CD4-positive, CD25-positive, alpha-beta regulatory T cell (primary cell): ENCODE measurements at regions not wholly inside any gene's neighbourhood (a gene's known extent, or its start where the extent isn't known, plus 50 kb on each side); places are given as distances from the start of the nearest gene placed in this dataset.
"Not testable (repeated sequence)": the region's sequence is repeated elsewhere in the genome, so short reads cannot be mapped to it uniquely, and the experiment has no call there.

Experiments used
- ATAC-seq, 2 donors: fragments of 150-1000 bp; cut with Tn5 transposase; one replicate each; pipeline ENCODE4 v1.10.0; 2021; ENCODE audit warnings: low read depth in 2 of 2, moderate number of reproducible peaks in 2 of 2, moderate library complexity in 1 of 2
- DNase-seq, 3 donors: peaks; one replicate each; pipeline versions ENCODE4 v3.0.0 to v3.0.0-alpha.2; 2012 to 2022; ENCODE audit warnings: mixed read lengths in 1 of 3
- H3K27ac ChIP-seq: one replicate; pipeline ENCODE4 v1.7.0; 2013; ENCODE audit warnings: mild to moderate bottlenecking, low read length; ENCODE audit not compliant: insufficient read depth, poor library complexity, severe bottlenecking
- H3K27me3 ChIP-seq: one replicate; pipeline ENCODE4 v1.7.0; 2013; ENCODE audit warnings: low read length; ENCODE audit not compliant: control insufficient read depth, insufficient read depth
- H3K36me3 ChIP-seq: one replicate; pipeline ENCODE4 v1.7.0; 2013; ENCODE audit warnings: mild to moderate bottlenecking, low read length, moderate library complexity; ENCODE audit not compliant: control insufficient read depth, insufficient read depth
- H3K4me1 ChIP-seq: 2 replicates; pipeline ENCODE4 v1.7.0; 2013; ENCODE audit warnings: mild to moderate bottlenecking, low read length; ENCODE audit not compliant: insufficient read depth, control insufficient read depth, poor library complexity, severe bottlenecking
- H3K4me3 ChIP-seq: one replicate; pipeline ENCODE4 v1.7.0; 2013; ENCODE audit warnings: low read depth, mild to moderate bottlenecking, low read length, moderate library complexity
- H3K9me3 ChIP-seq, 2 experiments: 1 replicate in 1 of 2; 2 replicates in 1 of 2; pipeline ENCODE4 v1.7.0; 2013; ENCODE audit warnings: low read length in 2 of 2, mild to moderate bottlenecking in 1 of 2, moderate library complexity in 1 of 2; ENCODE audit not compliant: control insufficient read depth in 2 of 2
- H3K27ac Mint-ChIP-seq, 3 donors: one replicate each; pipeline ENCODE4 v1.8.0; 2020 to 2022; ENCODE audit warnings: mild to moderate bottlenecking in 3 of 3, mixed read lengths in 3 of 3, moderate library complexity in 2 of 3
- H3K27me3 Mint-ChIP-seq: one replicate; pipeline ENCODE4 v1.8.0; 2022; ENCODE audit warnings: mild to moderate bottlenecking, mixed read lengths
- H3K36me3 Mint-ChIP-seq: one replicate; pipeline ENCODE4 v1.8.0; 2020; ENCODE audit warnings: mixed read lengths
- H3K4me1 Mint-ChIP-seq, 4 donors: one replicate each; pipeline ENCODE4 v1.8.0; 2020 to 2022; ENCODE audit warnings: mixed read lengths in 4 of 4, mild to moderate bottlenecking in 1 of 4
- H3K4me3 Mint-ChIP-seq, 4 donors: one replicate each; pipeline ENCODE4 v1.8.0; 2020 to 2022; ENCODE audit warnings: mild to moderate bottlenecking in 4 of 4, mixed read lengths in 4 of 4, moderate library complexity in 3 of 4
- H3K9me3 Mint-ChIP-seq, 7 donors: one replicate each; pipeline ENCODE4 v1.8.0; 2020 to 2022; ENCODE audit warnings: mixed read lengths in 7 of 7, mild to moderate bottlenecking in 3 of 7, moderate library complexity in 2 of 7

GRCh38 chr12:124669271-124669721, 101.9 kb upstream of the NCOR2 start:
- not testable (repeated sequence) for H3K27ac Mint-ChIP-seq, H3K36me3 ChIP-seq, H3K9me3 ChIP-seq, H3K4me1 Mint-ChIP-seq, H3K4me3 Mint-ChIP-seq, DNase-seq, H3K4me1 ChIP-seq, H3K27me3 Mint-ChIP-seq, H3K27me3 ChIP-seq, H3K4me3 ChIP-seq, ATAC-seq, H3K27ac ChIP-seq, H3K36me3 Mint-ChIP-seq
- peaks cover 0 to 14% (median 0%) of the 10 kb centered on the region in 7 donors for H3K9me3 Mint-ChIP-seq

GRCh38 chr12:124668602-124669001, 101.2 kb upstream of the NCOR2 start:
- H3K27me3 ChIP-seq = no peaks in the 10 kb centered on the region
- ATAC-seq = no peak
- DNase-seq = no peak
- no peaks in the 10 kb centered on the region for H3K4me1 Mint-ChIP-seq
- H3K27ac Mint-ChIP-seq = no peak overlapping the region
- H3K4me3 ChIP-seq = no peak overlapping the region
- peaks cover 0 to 4% of the 10 kb centered on the region in 2 experiments for H3K9me3 ChIP-seq
- H3K4me3 Mint-ChIP-seq = no peak overlapping the region
- peaks cover 0 to 14% (median 0%) of the 10 kb centered on the region in 7 donors for H3K9me3 Mint-ChIP-seq
- no peaks in the 10 kb centered on the region for H3K27me3 Mint-ChIP-seq
- H3K36me3 ChIP-seq = no peaks in the 10 kb centered on the region
- no peak overlapping the region for H3K27ac ChIP-seq
- peaks cover 7% of the 10 kb centered on the region for H3K36me3 Mint-ChIP-seq
- H3K4me1 ChIP-seq = no peaks in the 10 kb centered on the region

- ATAC-seq (no peak), DNase-seq (no peak)
- no peaks in the 10 kb centered on the region for H3K4me1 Mint-ChIP-seq
- peaks cover 0 to 17% (median 0%) of the 10 kb centered on the region in 7 donors for H3K9me3 Mint-ChIP-seq
- Histone ChIP-seq H3K36me3 (no peaks in the 10 kb centered on the region), H3K27me3 (no peaks in the 10 kb centered on the region), H3K4me1 (no peaks in the 10 kb centered on the region), H3K9me3 (peaks cover 0 to 4% of the 10 kb centered on the region in 2 experiments), H3K27ac (no peak overlapping the region), H3K4me3 (no peak overlapping the region)
- peaks cover 7% of the 10 kb centered on the region for H3K36me3 Mint-ChIP-seq
- H3K27ac Mint-ChIP-seq = no peak overlapping the region
- no peak overlapping the region for H3K4me3 Mint-ChIP-seq
- no peaks in the 10 kb centered on the region for H3K27me3 Mint-ChIP-seq
These were observed 100.3 kb upstream of the NCOR2 start for GRCh38 chr12:124667506-124668326.

- no peaks in the 10 kb centered on the region for H3K27me3 Mint-ChIP-seq
- no peak for ATAC-seq
- Histone ChIP-seq H3K27ac (no peak overlapping the region), H3K36me3 (no peaks in the 10 kb centered on the region), H3K4me3 (no peak overlapping the region), H3K4me1 (no peaks in the 10 kb centered on the region), H3K27me3 (no peaks in the 10 kb centered on the region), H3K9me3 (peaks cover 0 to 4% of the 10 kb centered on the region in 2 experiments)
- no peaks in the 10 kb centered on the region for H3K4me1 Mint-ChIP-seq
- peaks cover 7% of the 10 kb centered on the region for H3K36me3 Mint-ChIP-seq
- no peak for DNase-seq
- H3K27ac Mint-ChIP-seq = peak overlapping the region in 1 of 3 donors; percentile 8
- H3K9me3 Mint-ChIP-seq = peaks cover 0 to 20% (median 0%) of the 10 kb centered on the region in 7 donors
- H3K4me3 Mint-ChIP-seq = no peak overlapping the region
These were observed 99.4 kb upstream of the NCOR2 start for GRCh38 chr12:124666722-124667259.

GRCh38 chr12:124665511-124665910, 98.1 kb upstream of the NCOR2 start:
- Histone ChIP-seq H3K27ac (no peak overlapping the region), H3K9me3 (peaks cover 0 to 4% of the 10 kb centered on the region in 2 experiments), H3K27me3 (no peaks in the 10 kb centered on the region), H3K36me3 (no peaks in the 10 kb centered on the region), H3K4me1 (no peaks in the 10 kb centered on the region), H3K4me3 (no peak overlapping the region)
- Mint-ChIP-seq H3K9me3 (peaks cover 0 to 20% (median 0%) of the 10 kb centered on the region in 7 donors), H3K27ac (no peak overlapping the region), H3K36me3 (peaks cover 7% of the 10 kb centered on the region), H3K4me3 (no peak overlapping the region), H3K27me3 (no peaks in the 10 kb centered on the region), H3K4me1 (no peaks in the 10 kb centered on the region)
- ATAC-seq (no peak), DNase-seq (no peak)

- Mint-ChIP-seq H3K4me3 (no peak overlapping the region), H3K4me1 (peaks cover 0 to 2% (median 0%) of the 10 kb centered on the region in 4 donors), H3K36me3 (peaks cover 7% of the 10 kb centered on the region), H3K27me3 (no peaks in the 10 kb centered on the region), H3K9me3 (peaks cover 0 to 20% (median 0%) of the 10 kb centered on the region in 7 donors), H3K27ac (no peak overlapping the region)
- H3K36me3 ChIP-seq = no peaks in the 10 kb centered on the region
- H3K27me3 ChIP-seq = no peaks in the 10 kb centered on the region
- DNase-seq (no peak), ATAC-seq (no peak)
- no peak overlapping the region for H3K4me3 ChIP-seq
- H3K27ac ChIP-seq = no peak overlapping the region
- H3K4me1 ChIP-seq = no peaks in the 10 kb centered on the region
- H3K9me3 ChIP-seq = peaks cover 0 to 4% of the 10 kb centered on the region in 2 experiments
These were observed 97.1 kb upstream of the NCOR2 start for GRCh38 chr12:124664395-124665111.

- Mint-ChIP-seq H3K27ac (no peak overlapping the region), H3K27me3 (no peaks in the 10 kb centered on the region), H3K4me3 (no peak overlapping the region), H3K9me3 (peaks cover 0 to 20% (median 3%) of the 10 kb centered on the region in 7 donors), H3K36me3 (peaks cover 7% of the 10 kb centered on the region), H3K4me1 (peaks cover 0 to 2% (median 0%) of the 10 kb centered on the region in 4 donors)
- H3K36me3 ChIP-seq = no peaks in the 10 kb centered on the region
- H3K27me3 ChIP-seq = no peaks in the 10 kb centered on the region
- no peak overlapping the region for H3K4me3 ChIP-seq
- ATAC-seq (no peak), DNase-seq (no peak)
- no peak overlapping the region for H3K27ac ChIP-seq
- H3K9me3 ChIP-seq = peaks cover 0 to 4% of the 10 kb centered on the region in 2 experiments
- no peaks in the 10 kb centered on the region for H3K4me1 ChIP-seq
These were observed 96.5 kb upstream of the NCOR2 start for GRCh38 chr12:124663771-124664366.
